ENCODE measurements at regions not wholly inside any gene's neighbourhood (a gene's known extent, or its start where the extent isn't known, plus 50 kb on each side); places are given as distances from the start of the nearest gene placed in this dataset.

DNA sequence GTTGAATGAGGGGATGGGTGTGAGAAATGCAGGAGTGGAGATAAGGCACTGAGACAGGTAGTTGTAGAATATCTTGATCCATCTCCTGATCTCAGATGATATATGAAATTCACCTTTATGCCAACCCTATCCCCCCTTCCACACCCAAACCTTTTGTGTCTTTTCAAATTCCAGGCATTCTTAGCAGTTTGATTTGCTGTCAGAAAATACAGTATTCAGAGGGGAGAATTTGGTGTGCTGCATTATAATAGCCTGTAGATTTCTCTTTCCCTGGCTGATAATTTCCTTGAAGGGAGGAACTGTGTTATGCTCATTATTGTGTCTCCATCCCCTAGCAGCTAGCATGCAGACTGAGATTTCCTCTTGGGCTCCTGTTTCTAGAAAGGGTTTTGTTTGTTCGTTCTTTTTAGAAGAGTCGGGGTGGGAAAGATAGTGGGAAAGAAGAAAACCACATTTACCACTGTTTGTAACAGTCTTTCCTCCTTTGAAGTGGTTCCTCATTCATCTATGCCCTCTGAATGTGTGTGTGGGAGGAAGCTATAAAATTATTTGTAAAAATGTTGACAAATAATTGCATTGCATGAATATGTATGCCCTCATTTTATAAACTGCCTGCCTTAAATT, 373.4 kb downstream of the DIPK2A start:
- Mint-ChIP-seq H3K9me3 (no peaks in the 10 kb centered on the region), H3K27me3 (ENCODE audit: low read depth) (no peaks in the 10 kb centered on the region), H3K36me3 (ENCODE audit: low read depth) (no peaks in the 10 kb centered on the region), H3K4me3 (no peak overlapping the region), H3K4me1 (peaks cover 33% of the 10 kb centered on the region), H3K27ac (no peak overlapping the region)
- TF ChIP-seq, protein P1, sequence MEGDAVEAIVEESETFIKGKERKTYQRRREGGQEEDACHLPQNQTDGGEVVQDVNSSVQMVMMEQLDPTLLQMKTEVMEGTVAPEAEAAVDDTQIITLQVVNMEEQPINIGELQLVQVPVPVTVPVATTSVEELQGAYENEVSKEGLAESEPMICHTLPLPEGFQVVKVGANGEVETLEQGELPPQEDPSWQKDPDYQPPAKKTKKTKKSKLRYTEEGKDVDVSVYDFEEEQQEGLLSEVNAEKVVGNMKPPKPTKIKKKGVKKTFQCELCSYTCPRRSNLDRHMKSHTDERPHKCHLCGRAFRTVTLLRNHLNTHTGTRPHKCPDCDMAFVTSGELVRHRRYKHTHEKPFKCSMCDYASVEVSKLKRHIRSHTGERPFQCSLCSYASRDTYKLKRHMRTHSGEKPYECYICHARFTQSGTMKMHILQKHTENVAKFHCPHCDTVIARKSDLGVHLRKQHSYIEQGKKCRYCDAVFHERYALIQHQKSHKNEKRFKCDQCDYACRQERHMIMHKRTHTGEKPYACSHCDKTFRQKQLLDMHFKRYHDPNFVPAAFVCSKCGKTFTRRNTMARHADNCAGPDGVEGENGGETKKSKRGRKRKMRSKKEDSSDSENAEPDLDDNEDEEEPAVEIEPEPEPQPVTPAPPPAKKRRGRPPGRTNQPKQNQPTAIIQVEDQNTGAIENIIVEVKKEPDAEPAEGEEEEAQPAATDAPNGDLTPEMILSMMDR (IDR thresholded peaks at IDR 0.05; ENCODE audit: unreplicated experiment in 3 of 3) = no peak

DNA sequence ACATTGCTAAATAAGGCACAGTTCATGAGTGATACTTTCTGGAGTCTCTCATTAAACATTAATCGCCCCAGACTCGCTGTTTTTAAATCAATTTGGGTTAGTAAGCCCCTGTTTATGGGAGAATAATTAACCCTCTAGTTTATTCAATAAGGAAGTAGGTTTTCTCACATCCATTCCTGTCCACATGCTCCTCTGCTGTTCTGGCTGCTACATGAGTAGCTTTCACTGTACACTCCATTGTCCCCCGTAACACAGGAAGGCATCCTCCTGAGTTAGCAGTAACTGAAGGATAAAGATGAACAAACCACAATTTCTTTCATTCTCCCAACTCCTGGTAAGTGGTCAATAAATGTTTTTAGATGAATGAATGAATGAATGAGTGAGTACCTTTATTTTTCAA, 378.5 kb downstream of the DIPK2A start:
- TF ChIP-seq, protein P1 (IDR thresholded peaks at IDR 0.05; ENCODE audit: unreplicated experiment in 3 of 3) = no peak
- Mint-ChIP-seq H3K36me3 (ENCODE audit: low read depth) (no peaks in the 10 kb centered on the region), H3K27me3 (ENCODE audit: low read depth) (no peaks in the 10 kb centered on the region), H3K27ac (peak overlapping the region; percentile 36 to 76 (median 69)), H3K4me3 (peak overlapping the region; percentile 5 to 52 (median 20)), H3K4me1 (peaks cover 14% of the 10 kb centered on the region), H3K9me3 (no peaks in the 10 kb centered on the region)

DNA sequence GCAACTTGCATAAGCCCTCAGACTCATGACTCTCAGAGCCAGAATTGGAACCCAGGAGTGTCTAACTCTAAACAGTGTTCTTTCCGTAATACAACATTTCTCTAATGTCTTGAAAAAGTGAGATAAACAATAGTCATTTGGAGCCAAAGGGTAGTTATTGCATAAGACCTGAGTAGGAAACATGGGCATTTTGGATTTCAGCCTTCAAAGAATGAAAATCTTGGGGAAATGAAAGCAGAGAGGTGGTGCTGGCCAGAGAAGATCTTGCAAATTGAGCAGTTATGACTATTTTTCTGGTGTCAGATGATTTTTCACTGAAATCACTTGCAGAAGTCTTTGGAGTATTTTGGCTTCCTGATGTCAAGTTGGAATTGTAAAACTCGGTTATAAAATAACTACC, 379.4 kb downstream of the DIPK2A start:
- TF ChIP-seq, protein P1 (IDR thresholded peaks at IDR 0.05; ENCODE audit: unreplicated experiment in 3 of 3) = no peak
- no peaks in the 10 kb centered on the region for H3K9me3 Mint-ChIP-seq
- no peaks in the 10 kb centered on the region for H3K36me3 Mint-ChIP-seq (ENCODE audit: low read depth)
- H3K4me1 Mint-ChIP-seq = peaks cover 11% of the 10 kb centered on the region
- peak overlapping the region in 1 of 3 experiments; percentile 50 for H3K4me3 Mint-ChIP-seq
- no peaks in the 10 kb centered on the region for H3K27me3 Mint-ChIP-seq (ENCODE audit: low read depth)
- H3K27ac Mint-ChIP-seq = peak overlapping the region in 2 of 3 experiments; percentile 69 to 76

DNA sequence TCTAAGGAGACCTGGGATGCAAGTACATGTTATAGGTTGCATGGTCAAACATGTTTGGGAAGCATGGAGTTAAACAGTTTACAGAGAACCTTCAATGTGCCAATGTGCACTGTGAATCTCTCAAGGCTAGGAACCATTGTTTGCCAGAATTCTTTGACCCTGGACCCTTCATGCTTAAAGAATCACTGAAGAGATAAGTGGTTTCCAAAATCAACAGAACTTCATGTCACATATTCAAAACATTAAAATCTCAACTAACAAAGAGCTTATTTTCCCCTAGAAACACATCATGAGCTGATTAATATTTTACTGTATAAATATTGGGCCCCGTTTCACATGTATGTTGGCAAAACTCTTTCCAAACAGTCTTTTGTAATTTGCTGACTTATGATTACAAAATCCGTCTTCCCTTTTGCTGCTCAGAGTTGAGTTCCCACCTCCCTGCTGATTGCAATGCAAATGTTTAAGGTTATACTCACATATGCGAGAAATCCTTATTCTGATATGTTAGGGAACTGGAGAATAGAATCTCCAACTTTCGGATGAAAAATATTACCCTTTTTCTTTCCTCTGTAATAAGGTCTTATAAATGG, 380.2 kb downstream of the DIPK2A start:
- TF ChIP-seq, protein P1 (IDR thresholded peaks at IDR 0.05; ENCODE audit: unreplicated experiment in 3 of 3) = no peak
- peak overlapping the region in 1 of 3 experiments; percentile 2 for H3K4me3 Mint-ChIP-seq
- no peaks in the 10 kb centered on the region for H3K36me3 Mint-ChIP-seq (ENCODE audit: low read depth)
- peaks cover 11% of the 10 kb centered on the region for H3K4me1 Mint-ChIP-seq
- H3K27me3 Mint-ChIP-seq (ENCODE audit: low read depth) = no peaks in the 10 kb centered on the region
- H3K27ac Mint-ChIP-seq = peak overlapping the region; percentile 20 to 65 (median 64)
- no peaks in the 10 kb centered on the region for H3K9me3 Mint-ChIP-seq

DNA sequence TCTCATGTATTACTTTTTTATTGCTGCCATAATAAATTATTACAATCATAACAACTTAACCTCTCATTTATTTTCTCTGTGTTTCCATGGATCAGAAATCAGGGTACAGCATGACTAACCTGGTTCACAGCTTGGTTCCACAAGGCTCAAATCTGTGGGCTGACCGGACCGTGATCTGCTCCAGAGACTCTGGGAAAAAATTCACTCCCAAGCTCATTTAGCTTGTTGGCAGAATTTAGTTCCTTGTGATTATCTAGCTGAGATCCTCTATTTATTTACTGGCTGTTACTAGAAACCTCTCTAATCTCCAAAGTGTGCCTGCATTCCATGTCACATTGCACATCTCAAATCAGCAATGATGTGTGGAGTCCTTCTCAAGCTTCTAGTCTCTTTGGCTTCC, 386.6 kb downstream of the DIPK2A start:
- peaks cover 5% of the 10 kb centered on the region for H3K9me3 Mint-ChIP-seq
- no peaks in the 10 kb centered on the region for H3K27me3 Mint-ChIP-seq (ENCODE audit: low read depth)
- no peaks in the 10 kb centered on the region for H3K36me3 Mint-ChIP-seq (ENCODE audit: low read depth)
- H3K4me3 Mint-ChIP-seq = no peak overlapping the region
- H3K27ac Mint-ChIP-seq = no peak overlapping the region
- TF ChIP-seq, protein P1 (IDR thresholded peaks at IDR 0.05; ENCODE audit: unreplicated experiment in 3 of 3) = no peak
- no peaks in the 10 kb centered on the region for H3K4me1 Mint-ChIP-seq

DNA sequence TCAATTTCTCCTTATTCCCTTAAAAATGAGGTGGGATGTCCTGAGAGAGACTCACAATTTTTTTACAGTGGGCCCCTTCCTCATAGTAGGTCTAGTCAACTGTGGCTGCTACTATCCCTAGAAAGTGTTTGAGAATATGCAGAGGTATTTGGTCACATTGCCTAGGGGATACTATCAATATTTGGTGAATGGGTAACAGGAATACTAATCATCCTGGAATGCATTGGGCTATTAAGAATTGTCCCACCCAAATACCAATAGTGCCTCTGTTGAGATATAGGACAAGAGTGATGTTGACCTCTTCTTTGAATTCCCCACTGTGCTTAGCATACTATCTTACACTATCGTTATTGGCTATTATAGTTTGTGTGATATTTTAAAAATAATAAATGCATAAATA, 389.4 kb downstream of the DIPK2A start:
- H3K27ac Mint-ChIP-seq = no peak overlapping the region
- H3K36me3 Mint-ChIP-seq (ENCODE audit: low read depth) = no peaks in the 10 kb centered on the region
- TF ChIP-seq, protein P1 (IDR thresholded peaks at IDR 0.05; ENCODE audit: unreplicated experiment in 3 of 3) = no peak
- H3K9me3 Mint-ChIP-seq = peaks cover 8% of the 10 kb centered on the region
- no peaks in the 10 kb centered on the region for H3K4me1 Mint-ChIP-seq
- no peak overlapping the region for H3K4me3 Mint-ChIP-seq
- no peaks in the 10 kb centered on the region for H3K27me3 Mint-ChIP-seq (ENCODE audit: low read depth)
